ENCODE measurements at regions not wholly inside any gene's neighbourhood (a gene's known extent, or its start where the extent isn't known, plus 50 kb on each side); places are given as distances from the start of the nearest gene placed in this dataset.
A peak's percentile ranks its signal among the peaks of the same experiment; 100 is the strongest.

GRCh38 chr22:49052560-49052959 lies 775.1 kb downstream of the BRD1 start:
- Histone ChIP-seq H3K9me3 (ENCODE audit: low read length) (no peaks in the 10 kb centered on the region), H3K27me3 (ENCODE audit: insufficient read depth, low read length, poor library complexity, severe bottlenecking) (no peaks in the 10 kb centered on the region), H3K4me1 (ENCODE audit: insufficient read depth, low read length) (no peaks in the 10 kb centered on the region), H3K36me3 (ENCODE audit: insufficient read depth, low read length) (no peaks in the 10 kb centered on the region), H3K27ac (ENCODE audit: low read depth, low read length) (no peak overlapping the region), H3K4me3 (ENCODE audit: low read length) (no peak overlapping the region)
- CTCF ChIA-PET, result no interaction called here
- Mint-ChIP-seq H3K27ac (no peak overlapping the region), H3K36me3 (no peaks in the 10 kb centered on the region), H3K4me1 (peaks cover 0 to 3% (median 0%) of the 10 kb centered on the region in 3 donors), H3K9me3 (no peaks in the 10 kb centered on the region), H3K4me3 (peak overlapping the region; percentile 77 to 92 (median 78)), H3K27me3 (peaks cover 1 to 6% of the 10 kb centered on the region in 2 donors)
- POLR2A ChIA-PET, result no interaction called here
- no peak for DNase-seq

- peak overlapping the region; percentile 77 to 92 (median 78) for H3K4me3 Mint-ChIP-seq
- peaks cover 0 to 3% (median 0%) of the 10 kb centered on the region in 3 donors for H3K4me1 Mint-ChIP-seq
- H3K4me3 ChIP-seq (ENCODE audit: low read length), result no peak overlapping the region
- CTCF ChIA-PET, result no interaction called here
- H3K4me1 ChIP-seq (ENCODE audit: insufficient read depth, low read length), result no peaks in the 10 kb centered on the region
- no peaks in the 10 kb centered on the region for H3K36me3 Mint-ChIP-seq
- no peaks in the 10 kb centered on the region for H3K36me3 ChIP-seq (ENCODE audit: insufficient read depth, low read length)
- peak in 2 of 5 donors; percentile 12 to 62 for DNase-seq
- peak overlapping the region in 2 of 8 donors; percentile 61 to 88 for H3K27ac Mint-ChIP-seq
- no peaks in the 10 kb centered on the region for H3K27me3 ChIP-seq (ENCODE audit: insufficient read depth, low read length, poor library complexity, severe bottlenecking)
- peaks cover 0 to 4% of the 10 kb centered on the region in 2 donors for H3K27me3 Mint-ChIP-seq
- no peaks in the 10 kb centered on the region for H3K9me3 Mint-ChIP-seq
- H3K27ac ChIP-seq (ENCODE audit: low read depth, low read length), result no peak overlapping the region
- no peaks in the 10 kb centered on the region for H3K9me3 ChIP-seq (ENCODE audit: low read length)
- POLR2A ChIA-PET, result no interaction called here
Measured at GRCh38 chr22:49052023-49052538, 775.6 kb downstream of the BRD1 start.

- DNase-seq, result no peak
- Mint-ChIP-seq H3K36me3 (no peaks in the 10 kb centered on the region), H3K27ac (peak overlapping the region in 1 of 8 donors; percentile 72), H3K4me1 (peaks cover 0 to 3% (median 0%) of the 10 kb centered on the region in 3 donors), H3K9me3 (no peaks in the 10 kb centered on the region), H3K4me3 (peak overlapping the region in 4 of 7 donors; percentile 16 to 92 (median 61)), H3K27me3 (peaks cover 0 to 4% of the 10 kb centered on the region in 2 donors)
- no peaks in the 10 kb centered on the region for H3K9me3 ChIP-seq (ENCODE audit: low read length)
- ChIA-PET POLR2A (no interaction called here), CTCF (no interaction called here)
- no peaks in the 10 kb centered on the region for H3K27me3 ChIP-seq (ENCODE audit: insufficient read depth, low read length, poor library complexity, severe bottlenecking)
- H3K4me3 ChIP-seq (ENCODE audit: low read length), result no peak overlapping the region
- no peaks in the 10 kb centered on the region for H3K4me1 ChIP-seq (ENCODE audit: insufficient read depth, low read length)
- no peaks in the 10 kb centered on the region for H3K36me3 ChIP-seq (ENCODE audit: insufficient read depth, low read length)
- H3K27ac ChIP-seq (ENCODE audit: low read depth, low read length), result no peak overlapping the region
Measured at GRCh38 chr22:49051491-49052022, 776.1 kb downstream of the BRD1 start.

- Mint-ChIP-seq H3K27ac (no peak overlapping the region), H3K27me3 (peaks cover 0 to 6% of the 10 kb centered on the region in 2 donors), H3K4me3 (peak overlapping the region in 2 of 7 donors; percentile 17 to 70), H3K9me3 (no peaks in the 10 kb centered on the region), H3K4me1 (peaks cover 0 to 3% (median 0%) of the 10 kb centered on the region in 3 donors), H3K36me3 (no peaks in the 10 kb centered on the region)
- CTCF ChIA-PET, result no interaction called here
- no peak overlapping the region for H3K27ac ChIP-seq (ENCODE audit: low read depth, low read length)
- no peaks in the 10 kb centered on the region for H3K9me3 ChIP-seq (ENCODE audit: low read length)
- no peaks in the 10 kb centered on the region for H3K36me3 ChIP-seq (ENCODE audit: insufficient read depth, low read length)
- H3K4me1 ChIP-seq (ENCODE audit: insufficient read depth, low read length), result no peaks in the 10 kb centered on the region
- no peaks in the 10 kb centered on the region for H3K27me3 ChIP-seq (ENCODE audit: insufficient read depth, low read length, poor library complexity, severe bottlenecking)
- POLR2A ChIA-PET, result no interaction called here
- no peak overlapping the region for H3K4me3 ChIP-seq (ENCODE audit: low read length)
- DNase-seq, result no peak
Measured at GRCh38 chr22:49049691-49050090, 778.0 kb downstream of the BRD1 start.

GRCh38 chr22:49048591-49048990 lies 779.1 kb downstream of the BRD1 start:
- ChIA-PET POLR2A (no interaction called here), CTCF (no interaction called here)
- Histone ChIP-seq H3K27me3 (ENCODE audit: insufficient read depth, low read length, poor library complexity, severe bottlenecking) (no peaks in the 10 kb centered on the region), H3K27ac (ENCODE audit: low read depth, low read length) (no peak overlapping the region), H3K36me3 (ENCODE audit: insufficient read depth, low read length) (no peaks in the 10 kb centered on the region), H3K4me3 (ENCODE audit: low read length) (no peak overlapping the region), H3K4me1 (ENCODE audit: insufficient read depth, low read length) (no peaks in the 10 kb centered on the region), H3K9me3 (ENCODE audit: low read length) (no peaks in the 10 kb centered on the region)
- Mint-ChIP-seq H3K36me3 (no peaks in the 10 kb centered on the region), H3K27ac (no peak overlapping the region), H3K9me3 (no peaks in the 10 kb centered on the region), H3K4me1 (peaks cover 0 to 3% (median 0%) of the 10 kb centered on the region in 3 donors), H3K27me3 (peaks cover 0 to 9% of the 10 kb centered on the region in 2 donors), H3K4me3 (no peak overlapping the region)
- DNase-seq, result no peak

GRCh38 chr22:49047447-49047846 lies 780.2 kb downstream of the BRD1 start:
- no peak overlapping the region for H3K27ac ChIP-seq (ENCODE audit: low read depth, low read length)
- H3K4me3 ChIP-seq (ENCODE audit: low read length), result no peak overlapping the region
- no peak overlapping the region for H3K4me3 Mint-ChIP-seq
- peaks cover 0 to 3% (median 0%) of the 10 kb centered on the region in 3 donors for H3K4me1 Mint-ChIP-seq
- H3K36me3 Mint-ChIP-seq, result no peaks in the 10 kb centered on the region
- H3K9me3 Mint-ChIP-seq, result no peaks in the 10 kb centered on the region
- DNase-seq, result no peak
- H3K9me3 ChIP-seq (ENCODE audit: low read length), result no peaks in the 10 kb centered on the region
- CTCF ChIA-PET, result no interaction called here
- POLR2A ChIA-PET, result no interaction called here
- no peaks in the 10 kb centered on the region for H3K4me1 ChIP-seq (ENCODE audit: insufficient read depth, low read length)
- no peaks in the 10 kb centered on the region for H3K27me3 ChIP-seq (ENCODE audit: insufficient read depth, low read length, poor library complexity, severe bottlenecking)
- H3K36me3 ChIP-seq (ENCODE audit: insufficient read depth, low read length), result no peaks in the 10 kb centered on the region
- H3K27me3 Mint-ChIP-seq, result peaks cover 0 to 9% of the 10 kb centered on the region in 2 donors
- H3K27ac Mint-ChIP-seq, result no peak overlapping the region

GRCh38 chr22:49046546-49047361 lies 780.9 kb downstream of the BRD1 start:
- Mint-ChIP-seq H3K36me3 (no peaks in the 10 kb centered on the region), H3K4me1 (no peaks in the 10 kb centered on the region), H3K9me3 (no peaks in the 10 kb centered on the region), H3K4me3 (no peak overlapping the region), H3K27ac (peak overlapping the region in 2 of 8 donors; percentile 47), H3K27me3 (peaks cover 0 to 7% of the 10 kb centered on the region in 2 donors)
- ChIA-PET POLR2A (no interaction called here), CTCF (no interaction called here)
- no peaks in the 10 kb centered on the region for H3K4me1 ChIP-seq (ENCODE audit: insufficient read depth, low read length)
- no peak overlapping the region for H3K27ac ChIP-seq (ENCODE audit: low read depth, low read length)
- H3K4me3 ChIP-seq (ENCODE audit: low read length), result no peak overlapping the region
- no peak for DNase-seq
- H3K36me3 ChIP-seq (ENCODE audit: insufficient read depth, low read length), result no peaks in the 10 kb centered on the region
- no peaks in the 10 kb centered on the region for H3K27me3 ChIP-seq (ENCODE audit: insufficient read depth, low read length, poor library complexity, severe bottlenecking)
- no peaks in the 10 kb centered on the region for H3K9me3 ChIP-seq (ENCODE audit: low read length)

GRCh38 chr22:49046000-49046545 lies 781.6 kb downstream of the BRD1 start:
- no peaks in the 10 kb centered on the region for H3K9me3 ChIP-seq (ENCODE audit: low read length)
- H3K36me3 Mint-ChIP-seq, result no peaks in the 10 kb centered on the region
- ChIA-PET CTCF (no interaction called here), POLR2A (no interaction called here)
- no peak for DNase-seq
- no peaks in the 10 kb centered on the region for H3K9me3 Mint-ChIP-seq
- no peaks in the 10 kb centered on the region for H3K27me3 ChIP-seq (ENCODE audit: insufficient read depth, low read length, poor library complexity, severe bottlenecking)
- H3K36me3 ChIP-seq (ENCODE audit: insufficient read depth, low read length), result no peaks in the 10 kb centered on the region
- H3K4me3 ChIP-seq (ENCODE audit: low read length), result no peak overlapping the region
- no peak overlapping the region for H3K27ac Mint-ChIP-seq
- no peaks in the 10 kb centered on the region for H3K4me1 ChIP-seq (ENCODE audit: insufficient read depth, low read length)
- H3K4me3 Mint-ChIP-seq, result no peak overlapping the region
- peaks cover 0 to 7% of the 10 kb centered on the region in 2 donors for H3K27me3 Mint-ChIP-seq
- H3K4me1 Mint-ChIP-seq, result no peaks in the 10 kb centered on the region
- no peak overlapping the region for H3K27ac ChIP-seq (ENCODE audit: low read depth, low read length)

Measured in CD8-positive, alpha-beta memory T cell (primary cell).